GM12878 (cell line): ENCODE measurements at regions not wholly inside any gene's neighbourhood (a gene's known extent, or its start where the extent isn't known, plus 50 kb on each side); places are given as distances from the start of the nearest gene placed in this dataset.

Experiments used
- ATAC-seq: fragments of 200-7000 bp; cut with Tn5 transposase; 3 replicates; pipeline ENCODE4 v1.9.1; 2020; ENCODE audit warnings: mild to moderate bottlenecking, moderate library complexity
- BruUV-seq: library from RNA; stranded (reverse); fragments of 400-500 nt; replicated peaks from 2 replicates; lab custom pipeline; 2021; lab: Mats Ljungman, UMichigan
- CTCF ChIA-PET: fragments of 300-600 bp; sonication (Branson Sonifier 250); formaldehyde crosslinking; extraction: SDS; loops from one replicate; lab custom pipeline; 2021; ENCODE audit warnings: inconsistent platforms; lab: Yijun Ruan, JAX
- POLR2A ChIA-PET: fragments of 350-600 bp; formaldehyde crosslinking; extraction: SDS; loops from one replicate; lab custom pipeline; 2021; ENCODE audit warnings: inconsistent platforms; lab: Charles Lee
- RAD21 ChIA-PET: fragments of 300-600 bp; sonication (Branson Sonifier 250); formaldehyde crosslinking; loops from one replicate; lab custom pipeline; 2023; ENCODE audit warnings: antibody characterized with exemption; ENCODE audit not compliant: unreplicated experiment; lab: Charles Lee
- SMC1A ChIA-PET: fragments of 300-600 bp; sonication (Branson Sonifier 250); formaldehyde crosslinking; loops from one replicate; lab custom pipeline; 2023; ENCODE audit not compliant: unreplicated experiment, uncharacterized antibody; lab: Charles Lee
- DNase-seq: peaks from one replicate; pipeline ENCODE4 v3.0.0-alpha.2; 2011; ENCODE audit warnings: low read depth, low spot score
- FAIRE-seq: peaks from 3 replicates; lab custom pipeline; 2011; peaks lifted over from hg19 to GRCh38; lab: Jason Lieb, UNC
- H2AFZ ChIP-seq: 2 replicates; pipeline ENCODE4 v1.6.0; 2011; ENCODE audit warnings: low read depth, low read length, control low read depth; ENCODE audit not compliant: control insufficient read depth
- H3K27ac ChIP-seq: 2 replicates; pipeline ENCODE4 v1.5.1; 2011; ENCODE audit warnings: control low read depth; ENCODE audit not compliant: control insufficient read depth, insufficient read depth
- H3K27me3 ChIP-seq, 2 experiments: replicated peaks in 1 of 2; 2 replicates each; pipeline versions ENCODE4 v1.6.0 to v1.6.1; 2011; ENCODE audit warnings: low read length in 1 of 2; ENCODE audit not compliant: control insufficient read depth in 2 of 2, insufficient read depth in 2 of 2
- H3K36me3 ChIP-seq, 2 experiments: 2 replicates each; pipeline ENCODE4 v1.5.1; 2011; ENCODE audit warnings: low read length in 1 of 2; ENCODE audit not compliant: control insufficient read depth in 2 of 2, insufficient read depth in 2 of 2
- H3K4me1 ChIP-seq: 2 replicates; pipeline ENCODE4 v1.6.1; 2011; ENCODE audit warnings: mild to moderate bottlenecking, low read length, moderate library complexity, mixed read lengths; ENCODE audit not compliant: control insufficient read depth, insufficient read depth
- H3K4me2 ChIP-seq: 2 replicates; pipeline ENCODE4 v1.6.0; 2011; ENCODE audit warnings: control low read depth; ENCODE audit not compliant: control insufficient read depth, insufficient read depth
- H3K4me3 ChIP-seq: fragments of 200-600 bp; sonication (generic); 2 replicates; pipeline ENCODE4 v1.5.1; 2016
- H3K79me2 ChIP-seq: 2 replicates; pipeline ENCODE4 v1.6.0; 2011; ENCODE audit warnings: low read length; ENCODE audit not compliant: control insufficient read depth, insufficient read depth
- H3K9ac ChIP-seq: 2 replicates; pipeline ENCODE4 v1.8.0; 2011; ENCODE audit warnings: low read length, control low read depth, mixed read lengths; ENCODE audit not compliant: control insufficient read depth, insufficient read depth
- H3K9me3 ChIP-seq: replicated peaks from 3 replicates; pipeline ENCODE4 v1.5.1; 2011; ENCODE audit warnings: mild to moderate bottlenecking, low read length; ENCODE audit not compliant: control insufficient read depth, insufficient read depth
- H4K20me1 ChIP-seq: 2 replicates; pipeline ENCODE4 v1.6.0; 2011; ENCODE audit not compliant: control insufficient read depth, insufficient read depth
- CBX5 ChIP-seq: sonication (generic); IDR thresholded peaks from 2 replicates; pipeline ENCODE4 v1.6.1; 2016; ENCODE audit warnings: low read depth, moderate library complexity, mild to moderate bottlenecking, inconsistent platforms
- DPF2 ChIP-seq: fragments of 450-650 bp; IDR thresholded peaks from 2 replicates; pipeline ENCODE4 v1.6.1; 2017; ENCODE audit warnings: mild to moderate bottlenecking
- EED ChIP-seq: sonication (generic); IDR thresholded peaks from 2 replicates; pipeline ENCODE4 v1.6.1; 2016; ENCODE audit warnings: antibody characterized with exemption, low read depth
- FOXM1 ChIP-seq: IDR thresholded peaks from 2 replicates; pipeline ENCODE4 v1.6.1; 2012; ENCODE audit warnings: low read depth, mild to moderate bottlenecking, inconsistent platforms, low read length, moderate library complexity
- HDAC6 ChIP-seq: fragments of 200-600 bp; sonication (generic); IDR thresholded peaks from one replicate; pipeline ENCODE4 v1.8.0; 2017; ENCODE audit warnings: antibody characterized with exemption; ENCODE audit not compliant: unreplicated experiment
- JUNB ChIP-seq: IDR thresholded peaks from 2 replicates; pipeline ENCODE4 v1.6.1; 2016; ENCODE audit warnings: antibody characterized with exemption, mild to moderate bottlenecking
- NR2F1 ChIP-seq: fragments of 450-650 bp; conservative IDR thresholded peaks from 2 replicates; pipeline ENCODE4 v1.6.1; 2017; ENCODE audit warnings: mild to moderate bottlenecking
- PAX8 ChIP-seq: fragments of 450-650 bp; IDR thresholded peaks from 2 replicates; pipeline ENCODE4 v1.6.1; 2017; ENCODE audit warnings: mild to moderate bottlenecking, moderate library complexity
- RFX5 ChIP-seq: IDR thresholded peaks from 2 replicates; pipeline ENCODE4 v1.6.1; 2011; ENCODE audit warnings: low read depth, low read length, improper control_type of control experiment
- SMAD5 ChIP-seq: IDR thresholded peaks from 2 replicates; pipeline ENCODE4 v1.6.1; 2016; ENCODE audit warnings: antibody characterized with exemption, low read depth
- SREBF2 ChIP-seq: IDR thresholded peaks from 2 replicates; pipeline ENCODE4 v1.6.1; 2012; ENCODE audit warnings: mild to moderate bottlenecking, low read length
- TARDBP ChIP-seq: IDR thresholded peaks from 2 replicates; pipeline ENCODE4 v1.6.1; 2016; ENCODE audit warnings: borderline replicate concordance
- in situ Hi-C: fragments of 300-500 bp; cut with MboI; formaldehyde crosslinking; loops from 9 replicates; pipeline ENCODE4 v1.14.3; 2018; ENCODE audit warnings: mixed read lengths
- intact Hi-C: fragments of 100-400 bp; cut with micrococcal nuclease; formaldehyde crosslinking; loops from one replicate; pipeline ENCODE4 v1.14.2; 2022; ENCODE audit not compliant: unreplicated experiment
- TF ChIP-seq, protein P1 (sequence below): fragments of 450-650 bp; IDR thresholded peaks from 2 replicates; pipeline ENCODE4 v1.6.1; 2017; ENCODE audit warnings: mild to moderate bottlenecking, low read depth, inconsistent platforms; ENCODE audit not compliant: poor library complexity, severe bottlenecking
- TF ChIP-seq, protein P2 (sequence below): fragments of 450-650 bp; IDR thresholded peaks from 2 replicates; pipeline ENCODE4 v1.6.1; 2017; ENCODE audit warnings: mild to moderate bottlenecking
- TF ChIP-seq, protein P3 (sequence below): fragments of 450-650 bp; IDR thresholded peaks from 2 replicates; pipeline ENCODE4 v1.6.1; 2017; ENCODE audit warnings: mild to moderate bottlenecking, moderate library complexity

DNA sequence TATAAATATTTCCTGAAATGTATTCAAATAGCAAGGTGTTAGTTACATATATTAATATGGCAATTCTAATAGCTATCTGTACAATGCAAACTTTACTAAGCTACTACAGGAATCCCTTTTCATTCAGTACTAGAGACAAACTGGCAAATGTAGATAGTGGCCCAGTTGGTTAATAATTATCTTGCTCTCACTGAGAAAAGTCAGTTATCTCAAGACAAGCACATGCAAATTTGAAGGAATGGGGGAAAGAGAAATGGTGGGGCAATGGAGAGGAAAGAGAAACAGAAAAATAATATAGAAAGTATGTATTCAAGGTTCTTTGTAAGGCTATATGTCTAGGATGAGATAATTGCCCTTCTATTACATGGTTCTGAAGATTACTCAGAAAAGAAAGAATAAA is 280.0 kb downstream of the FIGN start:
- Histone ChIP-seq H3K4me3 (no peak overlapping the region), H4K20me1 (no peaks in the 10 kb centered on the region), H3K36me3 (no peaks in the 10 kb centered on the region), H3K27me3 (no peaks in the 10 kb centered on the region), H3K4me2 (no peak overlapping the region), H3K9ac (no peak overlapping the region), H3K4me1 (no peaks in the 10 kb centered on the region), H2AFZ (no peak overlapping the region), H3K9me3 (no peaks in the 10 kb centered on the region), H3K27ac (no peak overlapping the region), H3K79me2 (no peaks in the 10 kb centered on the region)
- ChIA-PET SMC1A (interaction anchor here (1.2 to 1.3 kb wide), 3 partner anchors 10 to 25 kb away, joined by 3 read pairs; no protein-coding TSS in a partner anchor), POLR2A (no interaction called here), CTCF (interaction anchor here (0.9 kb wide), 1 partner anchor 8 kb away, joined by 3 read pairs; no protein-coding TSS in a partner anchor), RAD21 (no interaction called here)
- DNase-seq (peak; percentile 4), FAIRE-seq (no peak), ATAC-seq (peak; percentile 86)
- TF ChIP-seq, protein P1, sequence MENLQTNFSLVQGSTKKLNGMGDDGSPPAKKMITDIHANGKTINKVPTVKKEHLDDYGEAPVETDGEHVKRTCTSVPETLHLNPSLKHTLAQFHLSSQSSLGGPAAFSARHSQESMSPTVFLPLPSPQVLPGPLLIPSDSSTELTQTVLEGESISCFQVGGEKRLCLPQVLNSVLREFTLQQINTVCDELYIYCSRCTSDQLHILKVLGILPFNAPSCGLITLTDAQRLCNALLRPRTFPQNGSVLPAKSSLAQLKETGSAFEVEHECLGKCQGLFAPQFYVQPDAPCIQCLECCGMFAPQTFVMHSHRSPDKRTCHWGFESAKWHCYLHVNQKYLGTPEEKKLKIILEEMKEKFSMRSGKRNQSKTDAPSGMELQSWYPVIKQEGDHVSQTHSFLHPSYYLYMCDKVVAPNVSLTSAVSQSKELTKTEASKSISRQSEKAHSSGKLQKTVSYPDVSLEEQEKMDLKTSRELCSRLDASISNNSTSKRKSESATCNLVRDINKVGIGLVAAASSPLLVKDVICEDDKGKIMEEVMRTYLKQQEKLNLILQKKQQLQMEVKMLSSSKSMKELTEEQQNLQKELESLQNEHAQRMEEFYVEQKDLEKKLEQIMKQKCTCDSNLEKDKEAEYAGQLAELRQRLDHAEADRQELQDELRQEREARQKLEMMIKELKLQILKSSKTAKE: no peak
- TF ChIP-seq RFX5 (no peak), JUNB (no peak), EED (no peak), PAX8 (no peak), FOXM1 (no peak), NR2F1 (no peak), SMAD5 (no peak), CBX5 (no peak), TARDBP (no peak), HDAC6 (no peak), SREBF2 (no peak), DPF2 (no peak)
- TF ChIP-seq, protein P2, sequence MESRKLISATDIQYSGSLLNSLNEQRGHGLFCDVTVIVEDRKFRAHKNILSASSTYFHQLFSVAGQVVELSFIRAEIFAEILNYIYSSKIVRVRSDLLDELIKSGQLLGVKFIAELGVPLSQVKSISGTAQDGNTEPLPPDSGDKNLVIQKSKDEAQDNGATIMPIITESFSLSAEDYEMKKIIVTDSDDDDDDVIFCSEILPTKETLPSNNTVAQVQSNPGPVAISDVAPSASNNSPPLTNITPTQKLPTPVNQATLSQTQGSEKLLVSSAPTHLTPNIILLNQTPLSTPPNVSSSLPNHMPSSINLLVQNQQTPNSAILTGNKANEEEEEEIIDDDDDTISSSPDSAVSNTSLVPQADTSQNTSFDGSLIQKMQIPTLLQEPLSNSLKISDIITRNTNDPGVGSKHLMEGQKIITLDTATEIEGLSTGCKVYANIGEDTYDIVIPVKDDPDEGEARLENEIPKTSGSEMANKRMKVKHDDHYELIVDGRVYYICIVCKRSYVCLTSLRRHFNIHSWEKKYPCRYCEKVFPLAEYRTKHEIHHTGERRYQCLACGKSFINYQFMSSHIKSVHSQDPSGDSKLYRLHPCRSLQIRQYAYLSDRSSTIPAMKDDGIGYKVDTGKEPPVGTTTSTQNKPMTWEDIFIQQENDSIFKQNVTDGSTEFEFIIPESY: no peak
- TF ChIP-seq, protein P3, sequence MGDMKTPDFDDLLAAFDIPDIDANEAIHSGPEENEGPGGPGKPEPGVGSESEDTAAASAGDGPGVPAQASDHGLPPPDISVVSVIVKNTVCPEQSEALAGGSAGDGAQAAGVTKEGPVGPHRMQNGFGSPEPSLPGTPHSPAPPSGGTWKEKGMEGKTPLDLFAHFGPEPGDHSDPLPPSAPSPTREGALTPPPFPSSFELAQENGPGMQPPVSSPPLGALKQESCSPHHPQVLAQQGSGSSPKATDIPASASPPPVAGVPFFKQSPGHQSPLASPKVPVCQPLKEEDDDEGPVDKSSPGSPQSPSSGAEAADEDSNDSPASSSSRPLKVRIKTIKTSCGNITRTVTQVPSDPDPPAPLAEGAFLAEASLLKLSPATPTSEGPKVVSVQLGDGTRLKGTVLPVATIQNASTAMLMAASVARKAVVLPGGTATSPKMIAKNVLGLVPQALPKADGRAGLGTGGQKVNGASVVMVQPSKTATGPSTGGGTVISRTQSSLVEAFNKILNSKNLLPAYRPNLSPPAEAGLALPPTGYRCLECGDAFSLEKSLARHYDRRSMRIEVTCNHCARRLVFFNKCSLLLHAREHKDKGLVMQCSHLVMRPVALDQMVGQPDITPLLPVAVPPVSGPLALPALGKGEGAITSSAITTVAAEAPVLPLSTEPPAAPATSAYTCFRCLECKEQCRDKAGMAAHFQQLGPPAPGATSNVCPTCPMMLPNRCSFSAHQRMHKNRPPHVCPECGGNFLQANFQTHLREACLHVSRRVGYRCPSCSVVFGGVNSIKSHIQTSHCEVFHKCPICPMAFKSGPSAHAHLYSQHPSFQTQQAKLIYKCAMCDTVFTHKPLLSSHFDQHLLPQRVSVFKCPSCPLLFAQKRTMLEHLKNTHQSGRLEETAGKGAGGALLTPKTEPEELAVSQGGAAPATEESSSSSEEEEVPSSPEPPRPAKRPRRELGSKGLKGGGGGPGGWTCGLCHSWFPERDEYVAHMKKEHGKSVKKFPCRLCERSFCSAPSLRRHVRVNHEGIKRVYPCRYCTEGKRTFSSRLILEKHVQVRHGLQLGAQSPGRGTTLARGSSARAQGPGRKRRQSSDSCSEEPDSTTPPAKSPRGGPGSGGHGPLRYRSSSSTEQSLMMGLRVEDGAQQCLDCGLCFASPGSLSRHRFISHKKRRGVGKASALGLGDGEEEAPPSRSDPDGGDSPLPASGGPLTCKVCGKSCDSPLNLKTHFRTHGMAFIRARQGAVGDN: no peak
- intact Hi-C loops (no loop called here), in situ Hi-C loops (no loop called here)
- no TSS peak for BruUV-seq
